ENCODE measurements at regions not wholly inside any gene's neighbourhood (a gene's known extent, or its start where the extent isn't known, plus 50 kb on each side); places are given as distances from the start of the nearest gene placed in this dataset.
"Not testable (repeated sequence)": the region's sequence is repeated elsewhere in the genome, so short reads cannot be mapped to it uniquely, and the experiment has no call there.

GRCh38 chr1:148267066-148267465, 115.0 kb upstream of the NBPF11 start:
- CTCF ChIA-PET; POLR2A ChIA-PET; DNase-seq (ENCODE audit: extremely low spot score): not testable (repeated sequence)

DNA sequence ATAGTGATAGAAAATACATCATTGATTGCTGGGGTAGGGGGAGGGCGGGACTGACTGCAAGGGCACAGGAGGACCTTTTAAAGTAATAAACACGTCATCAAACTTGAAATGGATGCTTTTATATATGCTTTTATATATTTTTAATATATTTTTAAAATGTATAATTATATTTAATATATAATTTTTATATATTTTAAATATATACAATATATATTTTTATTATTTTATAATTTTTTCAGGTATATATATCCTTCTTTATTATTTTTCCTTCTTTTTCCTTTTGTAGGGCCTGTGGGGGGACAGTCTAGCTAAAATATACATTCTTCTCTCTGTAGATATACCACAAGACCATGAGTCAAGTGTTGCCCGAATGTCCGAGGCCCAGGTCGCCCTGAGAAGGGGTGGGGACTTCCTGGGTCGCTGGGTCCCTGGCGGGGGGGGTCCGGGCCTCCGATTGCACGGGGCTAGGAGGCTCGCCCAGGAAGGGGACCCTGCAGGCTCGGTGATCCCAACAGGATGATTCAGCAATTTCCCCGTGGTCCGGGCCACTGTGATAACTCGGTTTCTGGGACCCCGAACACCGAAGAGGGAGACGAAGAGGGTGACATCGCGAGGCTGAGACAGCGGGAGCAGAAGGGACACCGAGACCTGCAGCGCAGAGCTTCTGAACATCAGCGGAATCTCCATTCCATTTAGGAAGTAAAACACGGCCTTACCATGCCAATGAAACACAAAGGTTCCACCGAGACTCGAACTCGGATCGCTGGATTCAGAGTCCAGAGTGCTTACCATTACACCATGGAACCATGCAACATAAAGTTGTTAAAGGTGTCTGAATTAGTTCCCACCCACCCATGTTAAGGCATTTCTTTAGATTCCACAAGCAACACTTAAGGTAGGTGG, 112.5 kb upstream of the NBPF11 start:
- no peak for DNase-seq (ENCODE audit: extremely low spot score)
- no peak for TF ChIP-seq CTCF (IDR thresholded peaks at IDR 0.05; ENCODE audit: control extremely low read depth, extremely low read depth, low read depth, missing control alignments)
- ChIA-PET POLR2A (interaction anchor here (1.6 kb wide), 1 partner anchor 70 kb away, joined by 30 read pairs; no protein-coding TSS in a partner anchor), CTCF (no interaction called here)

DNA sequence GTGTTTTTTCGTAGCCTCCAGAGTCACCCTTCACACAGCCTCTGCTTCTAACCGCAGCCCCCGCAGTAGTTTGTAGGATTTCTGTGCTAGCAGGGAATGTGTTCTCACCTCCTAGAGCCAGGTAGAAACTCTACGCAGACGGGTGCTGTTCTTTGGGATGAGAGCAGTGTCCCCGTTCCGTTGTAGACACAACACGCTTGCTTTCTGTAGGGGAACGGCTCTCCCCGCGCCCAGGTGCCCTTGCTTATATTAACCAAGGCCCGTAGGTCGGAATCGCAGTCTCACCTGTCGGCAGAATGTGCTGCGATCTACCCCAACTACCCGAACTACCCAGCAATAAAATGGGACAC, 111.8 kb upstream of the NBPF11 start:
- no peak for DNase-seq (ENCODE audit: extremely low spot score)
- TF ChIP-seq CTCF (IDR thresholded peaks at IDR 0.05; ENCODE audit: control extremely low read depth, extremely low read depth, low read depth, missing control alignments) = no peak
- POLR2A ChIA-PET = interaction anchor here (0.8 to 1.6 kb wide), 6 partner anchors 52 to 259 kb away, joined by 3 to 30 read pairs (median 6); no protein-coding TSS in a partner anchor
- CTCF ChIA-PET = no interaction called here

GRCh38 chr1:148263128-148263905, 111.2 kb upstream of the NBPF11 start:
- ChIA-PET POLR2A (interaction anchor here (0.8 to 1.6 kb wide), 6 partner anchors 53 to 260 kb away, joined by 3 to 30 read pairs (median 6); no protein-coding TSS in a partner anchor), CTCF (no interaction called here)
- peak; percentile 76 for DNase-seq (ENCODE audit: extremely low spot score)
- TF ChIP-seq CTCF (IDR thresholded peaks at IDR 0.05; ENCODE audit: control extremely low read depth, extremely low read depth, low read depth, missing control alignments) = no peak

GRCh38 chr1:148261684-148262083, 109.6 kb upstream of the NBPF11 start:
- CTCF ChIA-PET = not testable (repeated sequence)

DNA sequence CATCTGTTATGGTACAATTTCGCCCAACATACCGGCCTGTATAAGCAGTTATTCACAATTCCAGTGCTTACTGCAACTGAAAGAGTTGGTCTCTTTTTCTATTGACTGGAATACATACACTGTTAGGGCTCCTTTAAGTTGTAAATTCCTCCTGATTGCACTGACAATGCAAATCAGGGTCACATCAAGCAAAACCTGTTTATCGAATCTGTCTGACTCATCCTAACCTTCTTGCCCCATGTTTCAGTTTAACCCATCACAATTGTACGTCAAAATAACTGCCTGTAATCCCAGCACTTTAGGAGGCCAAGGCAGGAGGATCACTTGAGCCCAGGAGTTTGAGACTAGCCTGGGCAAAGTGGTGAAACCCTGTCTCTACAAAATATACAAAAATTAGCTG, 105.8 kb upstream of the NBPF11 start:
- POLR2A ChIA-PET; CTCF ChIA-PET; DNase-seq (ENCODE audit: extremely low spot score): not testable (repeated sequence)

More at GRCh38 chr1:148261684-148262083, 109.6 kb upstream of the NBPF11 start:
- DNase-seq (ENCODE audit: extremely low spot score); POLR2A ChIA-PET: not testable (repeated sequence)

GRCh38 chr1:148254611-148255429, 102.7 kb upstream of the NBPF11 start:
- POLR2A ChIA-PET, CTCF ChIA-PET: not testable (repeated sequence)
- peak; percentile 23 for DNase-seq (ENCODE audit: extremely low spot score)

GRCh38 chr1:148253808-148254207, 101.7 kb upstream of the NBPF11 start:
- DNase-seq (ENCODE audit: extremely low spot score); CTCF ChIA-PET; POLR2A ChIA-PET: not testable (repeated sequence)

More at GRCh38 chr1:148254611-148255429, 102.7 kb upstream of the NBPF11 start:
- peak; percentile 52 for TF ChIP-seq CTCF (IDR thresholded peaks at IDR 0.05; ENCODE audit: control extremely low read depth, extremely low read depth, low read depth, missing control alignments)

GRCh38 chr1:148248798-148249197, 96.7 kb upstream of the NBPF11 start:
- POLR2A ChIA-PET; CTCF ChIA-PET; DNase-seq (ENCODE audit: extremely low spot score): not testable (repeated sequence)

- DNase-seq (ENCODE audit: extremely low spot score); CTCF ChIA-PET; POLR2A ChIA-PET: not testable (repeated sequence)
These were observed 94.3 kb upstream of the NBPF11 start for GRCh38 chr1:148246258-148246861.

- POLR2A ChIA-PET = not testable (repeated sequence)
These were observed 93.8 kb upstream of the NBPF11 start for GRCh38 chr1:148245843-148246242.

GRCh38 chr1:148245443-148245842, 93.4 kb upstream of the NBPF11 start:
- POLR2A ChIA-PET; CTCF ChIA-PET; DNase-seq (ENCODE audit: extremely low spot score): not testable (repeated sequence)

More at GRCh38 chr1:148245843-148246242, 93.8 kb upstream of the NBPF11 start:
- CTCF ChIA-PET; DNase-seq (ENCODE audit: extremely low spot score): not testable (repeated sequence)
